ENCODE measurements at regions not wholly inside any gene's neighbourhood (a gene's known extent, or its start where the extent isn't known, plus 50 kb on each side); places are given as distances from the start of the nearest gene placed in this dataset.

GRCh38 chr1:104408268-104408667, 658.6 kb downstream of the AMY1C start:
- FAIRE-seq (no peak), DNase-seq (ENCODE audit: low spot score in 2 of 2) (no peak)

GRCh38 chr1:104435255-104435654, 685.6 kb downstream of the AMY1C start:
- DNase-seq (ENCODE audit: low spot score in 2 of 2) = no peak

GRCh38 chr1:104440011-104440410, 690.3 kb downstream of the AMY1C start:
- no peak for DNase-seq (ENCODE audit: low spot score in 2 of 2)
- no peak for FAIRE-seq

More at GRCh38 chr1:104435255-104435654, 685.6 kb downstream of the AMY1C start:
- FAIRE-seq = no peak

- FAIRE-seq (no peak), DNase-seq (ENCODE audit: low spot score in 2 of 2) (no peak)
Measured at GRCh38 chr1:104456724-104457123, 707.0 kb downstream of the AMY1C start.

GRCh38 chr1:104459886-104460285, 710.2 kb downstream of the AMY1C start:
- no peak for DNase-seq (ENCODE audit: low spot score in 2 of 2)
- no peak for FAIRE-seq

- DNase-seq (ENCODE audit: low spot score in 2 of 2) (no peak), FAIRE-seq (no peak)
Measured at GRCh38 chr1:104460880-104461279, 711.2 kb downstream of the AMY1C start.

GRCh38 chr1:104463126-104463697, 713.5 kb downstream of the AMY1C start:
- FAIRE-seq (no peak), DNase-seq (ENCODE audit: low spot score in 2 of 2) (no peak)

- no peak for DNase-seq (ENCODE audit: low spot score in 2 of 2)
- FAIRE-seq = no peak
Measured at GRCh38 chr1:104466068-104466467, 716.4 kb downstream of the AMY1C start.

- no peak for FAIRE-seq
- no peak for DNase-seq (ENCODE audit: low spot score in 2 of 2)
Measured at GRCh38 chr1:104467590-104467989, 717.9 kb downstream of the AMY1C start.

- FAIRE-seq (no peak), DNase-seq (ENCODE audit: low spot score in 2 of 2) (no peak)
Measured at GRCh38 chr1:104468282-104468681, 718.6 kb downstream of the AMY1C start.

GRCh38 chr1:104476126-104476525, 726.4 kb downstream of the AMY1C start:
- DNase-seq (ENCODE audit: low spot score in 2 of 2) (no peak), FAIRE-seq (no peak)

- FAIRE-seq (no peak), DNase-seq (ENCODE audit: low spot score in 2 of 2) (no peak)
Measured at GRCh38 chr1:104488296-104489015, 738.8 kb downstream of the AMY1C start.

GRCh38 chr1:104526158-104526795, 776.6 kb downstream of the AMY1C start:
- DNase-seq (ENCODE audit: low spot score in 2 of 2) = no peak
- no peak for FAIRE-seq

- DNase-seq (ENCODE audit: low spot score in 2 of 2) = no peak
- peak; percentile 51 for FAIRE-seq
Measured at GRCh38 chr1:104531990-104532389, 782.3 kb downstream of the AMY1C start.

GRCh38 chr1:104574620-104575019, 824.9 kb downstream of the AMY1C start:
- FAIRE-seq (no peak), DNase-seq (ENCODE audit: low spot score in 2 of 2) (no peak)

- no peak for FAIRE-seq
Measured at GRCh38 chr1:104592926-104593325, 843.2 kb downstream of the AMY1C start.

GRCh38 chr1:104593413-104594187, 843.9 kb downstream of the AMY1C start:
- FAIRE-seq (no peak), DNase-seq (ENCODE audit: low spot score in 2 of 2) (no peak)

More at GRCh38 chr1:104592926-104593325, 843.2 kb downstream of the AMY1C start:
- DNase-seq (ENCODE audit: low spot score in 2 of 2) = no peak

- no peak for FAIRE-seq
- DNase-seq (ENCODE audit: low spot score in 2 of 2) = no peak
Measured at GRCh38 chr1:104617474-104617873, 867.8 kb downstream of the AMY1C start.

GRCh38 chr1:104621221-104621620, 871.5 kb downstream of the AMY1C start:
- FAIRE-seq = no peak
- no peak for DNase-seq (ENCODE audit: low spot score in 2 of 2)

- DNase-seq (ENCODE audit: low spot score in 2 of 2) = no peak
- no peak for FAIRE-seq
Measured at GRCh38 chr1:104624538-104624937, 874.8 kb downstream of the AMY1C start.

- no peak for DNase-seq (ENCODE audit: low spot score in 2 of 2)
- no peak for FAIRE-seq
Measured at GRCh38 chr1:104629589-104629988, 879.9 kb downstream of the AMY1C start.
